ENCODE measurements at regions not wholly inside any gene's neighbourhood (a gene's known extent, or its start where the extent isn't known, plus 50 kb on each side); places are given as distances from the start of the nearest gene placed in this dataset.
"Not testable (repeated sequence)": the region's sequence is repeated elsewhere in the genome, so short reads cannot be mapped to it uniquely, and the experiment has no call there.

DNA sequence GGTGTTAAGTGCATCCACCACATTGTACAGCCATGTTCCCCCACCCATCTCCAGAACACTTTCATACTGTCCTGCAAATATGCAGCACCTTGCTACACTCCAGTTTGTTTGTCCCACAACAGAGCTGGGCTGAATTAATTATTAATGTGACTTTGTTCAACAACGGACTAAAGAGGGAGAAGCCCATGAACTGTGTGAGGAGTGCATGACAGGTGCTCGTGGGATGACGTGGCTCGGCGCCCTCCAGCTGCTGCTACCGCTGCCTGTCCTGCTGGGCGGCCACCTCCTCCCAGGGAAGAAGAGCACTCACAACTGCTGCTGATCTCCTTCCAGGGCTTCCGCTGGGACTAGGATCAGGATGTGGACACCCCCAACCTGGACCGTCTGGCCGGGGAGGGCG lies 111.2 kb upstream of the DEFB108B start:
- DNase-seq (ENCODE audit: low spot score) = not testable (repeated sequence)

DNA sequence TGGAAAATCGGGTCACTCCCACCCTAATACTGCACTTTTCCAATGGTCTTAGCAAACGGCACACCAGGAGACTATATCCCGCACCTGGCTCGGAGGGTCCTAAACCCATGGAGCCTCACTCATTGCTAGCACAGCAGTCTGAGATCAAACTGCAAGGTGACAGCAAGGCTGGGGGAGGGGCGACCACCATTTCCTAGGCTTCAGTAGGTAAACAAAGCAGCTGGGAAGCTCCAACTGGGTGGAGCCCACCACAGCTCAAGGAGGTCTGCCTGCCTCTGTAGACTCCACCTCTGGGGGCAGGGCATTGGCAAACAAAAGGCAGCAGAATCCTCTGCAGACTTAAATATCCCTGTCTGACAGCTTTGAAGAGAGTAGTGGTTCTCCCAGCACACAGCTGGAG lies 109.0 kb upstream of the DEFB108B start:
- not testable (repeated sequence) for DNase-seq (ENCODE audit: low spot score)

DNA sequence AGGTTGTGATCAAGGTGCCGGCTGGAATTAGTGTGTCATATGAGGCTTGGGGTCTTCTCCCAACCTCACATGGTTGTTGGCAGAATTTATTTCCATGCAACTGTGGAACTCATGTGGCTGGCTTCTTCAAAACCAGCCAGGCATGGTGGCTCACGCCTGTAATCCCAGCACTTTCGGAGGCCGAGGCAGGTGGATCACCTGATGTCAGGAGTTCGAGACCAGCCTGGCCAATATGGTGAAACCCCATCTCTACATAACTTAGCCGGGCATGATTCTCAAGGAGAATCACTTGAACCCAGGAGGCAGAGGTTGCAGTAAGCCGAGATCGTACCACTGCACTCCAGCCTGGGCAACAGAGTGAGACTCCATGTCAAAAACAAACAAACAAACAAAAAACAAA lies 102.3 kb upstream of the DEFB108B start:
- DNase-seq (ENCODE audit: low spot score) = not testable (repeated sequence)

DNA sequence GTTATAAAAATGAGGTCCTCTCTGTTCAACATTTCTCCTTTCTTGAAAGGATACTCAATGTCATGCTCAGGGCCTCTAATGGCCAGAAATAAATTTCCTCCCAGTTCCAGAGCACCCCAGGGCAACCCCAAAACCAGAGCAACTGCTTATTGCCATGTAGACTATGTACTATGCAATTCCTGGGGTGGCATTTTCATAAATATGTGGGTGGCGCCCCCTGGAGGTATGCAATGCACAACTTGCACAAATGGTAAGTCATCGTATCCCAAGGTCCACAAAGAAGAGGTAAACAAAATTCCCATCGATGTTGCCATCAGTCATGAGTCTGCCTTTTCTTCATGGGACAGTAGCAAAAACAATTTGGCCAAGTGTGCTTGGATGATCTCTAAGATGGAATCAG lies 98.6 kb upstream of the DEFB108B start:
- DNase-seq (ENCODE audit: low spot score) = not testable (repeated sequence)

DNA sequence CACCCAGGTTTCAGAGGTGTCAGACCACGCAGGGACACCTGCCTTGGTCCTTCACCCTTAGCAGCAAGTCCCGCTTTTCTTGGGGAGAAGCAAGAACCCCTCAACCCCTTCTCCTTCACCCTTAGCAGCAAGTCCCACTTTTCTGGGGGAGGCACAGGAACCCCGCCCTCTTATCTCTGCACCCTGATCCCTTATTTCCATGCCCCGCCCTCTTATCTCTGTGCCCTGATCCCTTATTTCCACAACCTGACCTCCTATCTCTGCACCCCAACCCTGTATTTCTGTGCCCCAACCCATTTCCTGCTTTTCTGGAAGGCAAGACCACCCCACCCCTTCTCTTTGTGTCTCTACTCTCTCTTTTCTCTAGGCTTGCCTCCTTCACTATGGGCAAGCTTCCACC lies 94.7 kb upstream of the DEFB108B start:
- DNase-seq (ENCODE audit: low spot score) = not testable (repeated sequence)

DNA sequence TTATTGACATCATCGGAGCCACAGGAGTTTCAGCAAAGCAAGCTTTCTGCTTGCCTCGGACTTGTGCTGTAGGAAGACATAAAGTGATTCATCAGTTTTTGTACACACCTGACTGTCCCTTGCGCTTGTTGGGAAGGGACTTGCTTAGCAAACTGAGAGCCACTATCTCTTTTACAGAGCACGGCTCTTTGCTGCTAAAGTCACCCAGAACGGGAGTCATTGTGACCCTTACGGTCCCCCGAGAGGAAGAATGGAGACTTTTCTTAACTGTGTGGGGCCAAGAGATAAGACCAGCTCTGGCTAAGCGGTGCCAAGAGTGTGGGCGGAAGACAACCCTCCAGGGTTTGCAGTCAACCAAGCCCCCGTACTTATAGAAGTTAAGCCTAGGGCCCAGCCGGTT lies 89.6 kb upstream of the DEFB108B start:
- DNase-seq (ENCODE audit: low spot score) = not testable (repeated sequence)

DNA sequence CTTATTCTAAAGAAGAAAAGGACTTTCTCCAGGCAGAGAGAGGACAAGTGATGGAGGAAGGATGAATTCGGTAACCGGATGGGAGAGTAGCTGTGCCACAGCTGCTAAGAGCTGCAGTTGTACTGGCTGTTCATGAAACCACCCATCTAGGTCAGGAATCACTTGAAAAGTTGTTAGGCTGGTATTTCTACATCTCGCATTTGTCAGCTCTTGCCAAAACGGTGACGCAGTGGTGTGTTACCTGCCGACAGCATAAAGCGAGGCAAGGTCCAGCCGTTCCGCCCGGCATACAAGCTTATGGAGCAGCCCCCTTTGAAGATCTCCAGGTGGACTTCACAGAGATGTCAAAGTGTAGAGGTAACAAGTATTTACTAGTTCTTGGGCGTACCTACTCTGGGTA lies 87.3 kb upstream of the DEFB108B start:
- DNase-seq (ENCODE audit: low spot score) = not testable (repeated sequence)

DNA sequence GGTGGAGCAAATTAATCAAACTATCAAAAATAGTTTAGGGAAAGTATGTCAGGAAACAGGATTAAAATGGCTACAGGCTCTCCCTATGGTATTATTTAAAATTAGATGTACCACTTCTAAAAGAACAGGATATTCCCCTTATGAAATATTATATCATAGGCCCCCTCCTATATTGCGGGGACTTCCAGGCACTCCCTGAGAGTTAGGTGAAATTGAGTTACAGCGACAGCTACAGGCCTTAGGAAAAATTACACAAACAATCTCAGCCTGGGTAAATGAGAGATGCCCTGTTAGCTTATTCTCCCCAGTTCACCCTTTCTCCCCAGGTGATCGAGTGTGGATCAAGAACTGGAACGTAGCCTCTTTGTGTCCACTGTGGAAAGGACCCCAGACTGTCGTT lies 86.7 kb upstream of the DEFB108B start:
- DNase-seq (ENCODE audit: low spot score) = not testable (repeated sequence)

DNA sequence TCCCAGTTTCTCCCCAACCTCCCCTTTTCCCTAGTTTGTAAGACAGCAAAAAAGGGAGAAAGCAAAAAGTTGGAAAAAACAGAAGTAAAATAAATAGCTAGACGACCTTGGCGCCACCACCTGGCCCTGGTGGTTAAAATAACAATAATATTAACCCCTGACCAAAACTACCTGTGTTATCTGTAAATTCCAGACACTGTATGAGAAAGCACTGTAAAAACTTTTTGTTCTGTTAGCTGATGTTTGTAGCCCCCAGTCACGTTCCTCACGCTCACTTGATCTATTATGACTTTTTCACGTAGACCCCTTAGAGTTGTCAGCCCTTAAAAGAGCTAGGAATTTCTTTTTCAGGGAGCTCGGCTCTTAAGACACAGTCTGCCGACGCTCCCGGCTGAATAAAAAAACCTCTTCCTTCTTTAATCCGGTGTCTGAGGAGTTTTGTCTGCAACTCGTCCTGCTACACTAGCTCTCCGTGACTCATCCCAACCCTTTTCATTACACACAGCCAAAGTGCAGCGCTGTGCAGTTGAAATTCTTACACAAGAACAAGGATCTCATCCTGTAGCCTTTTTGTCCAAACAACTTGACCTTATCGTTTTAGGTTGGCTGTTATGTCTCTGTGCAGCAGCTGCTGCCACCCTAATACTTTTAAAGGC lies 83.9 kb upstream of the DEFB108B start:
- DNase-seq (ENCODE audit: low spot score) = not testable (repeated sequence)

DNA sequence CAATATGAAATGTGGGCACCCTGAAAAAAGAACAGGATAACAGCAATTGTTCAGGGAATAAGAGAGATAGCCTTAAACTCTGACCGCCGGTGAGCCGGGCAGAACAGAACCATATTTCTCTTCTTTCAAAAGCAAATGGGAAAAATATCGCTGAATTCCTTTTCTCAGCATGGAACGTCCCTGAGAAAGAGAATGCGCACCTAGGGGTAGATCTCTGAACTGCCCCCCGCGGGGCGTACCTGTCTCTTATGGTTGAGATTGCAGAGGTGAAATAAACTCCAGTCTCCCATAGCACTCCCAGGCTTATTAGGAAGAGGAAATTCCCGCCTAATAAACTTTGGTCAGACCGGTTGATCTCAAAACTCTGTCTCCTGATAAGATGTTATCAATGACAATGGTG lies 82.1 kb upstream of the DEFB108B start:
- not testable (repeated sequence) for DNase-seq (ENCODE audit: low spot score)

DNA sequence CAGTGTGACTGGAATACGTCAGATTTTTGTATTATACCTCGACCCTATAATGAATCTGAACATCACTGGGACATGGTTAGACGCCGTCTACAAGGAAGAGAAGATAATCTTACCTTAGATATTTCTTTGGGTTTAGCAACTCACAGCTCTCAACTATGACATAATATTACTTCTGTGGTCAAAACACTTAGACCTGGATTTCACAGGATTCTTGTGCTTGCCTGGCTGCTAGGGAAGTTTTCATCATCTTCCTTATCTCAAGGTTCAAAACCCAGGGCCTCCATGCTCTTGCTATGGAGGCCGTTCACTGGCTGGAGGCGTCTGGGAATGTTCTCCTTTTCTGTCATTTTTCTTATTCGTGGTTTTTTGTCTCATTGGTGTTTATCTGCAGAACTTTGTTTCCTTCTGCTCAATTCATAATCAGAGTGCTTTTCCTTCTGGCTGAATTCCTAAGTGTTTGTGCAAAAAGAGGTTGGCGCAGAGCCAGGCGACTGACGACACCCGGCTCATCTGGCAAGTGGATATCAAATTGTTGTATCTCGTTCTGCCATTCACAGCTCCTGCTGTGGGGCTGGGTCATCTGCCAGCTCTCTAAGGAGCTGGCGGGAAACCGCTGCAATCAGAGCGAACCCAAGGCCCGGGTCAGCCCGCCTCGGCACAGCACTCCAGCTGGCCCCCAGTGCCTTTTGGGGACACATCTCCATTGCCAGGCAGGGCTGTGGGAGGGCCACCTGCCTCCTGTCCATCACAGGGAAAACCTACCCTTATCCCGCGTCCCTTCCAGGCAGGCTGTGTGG lies 68.1 kb upstream of the DEFB108B start:
- not testable (repeated sequence) for DNase-seq (ENCODE audit: low spot score)

DNA sequence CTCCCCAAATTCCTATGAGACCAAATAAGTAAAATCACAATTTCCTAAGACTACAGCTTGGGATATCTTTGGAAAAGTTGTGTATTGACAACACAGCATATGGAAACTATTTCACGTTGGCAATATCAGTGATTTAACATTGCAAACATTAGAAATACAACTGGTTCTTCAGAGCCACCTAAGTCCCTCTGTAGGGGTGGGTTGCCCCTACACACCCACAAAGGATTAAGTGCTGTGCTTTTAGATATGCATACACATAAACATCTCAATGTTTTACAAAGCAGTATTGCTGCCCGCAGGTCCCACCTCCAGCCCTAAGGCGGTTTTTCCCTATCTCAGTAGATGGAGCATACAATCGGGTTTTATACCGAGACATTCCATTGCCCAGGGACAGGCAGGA lies 66.0 kb upstream of the DEFB108B start:
- not testable (repeated sequence) for DNase-seq (ENCODE audit: low spot score)

DNA sequence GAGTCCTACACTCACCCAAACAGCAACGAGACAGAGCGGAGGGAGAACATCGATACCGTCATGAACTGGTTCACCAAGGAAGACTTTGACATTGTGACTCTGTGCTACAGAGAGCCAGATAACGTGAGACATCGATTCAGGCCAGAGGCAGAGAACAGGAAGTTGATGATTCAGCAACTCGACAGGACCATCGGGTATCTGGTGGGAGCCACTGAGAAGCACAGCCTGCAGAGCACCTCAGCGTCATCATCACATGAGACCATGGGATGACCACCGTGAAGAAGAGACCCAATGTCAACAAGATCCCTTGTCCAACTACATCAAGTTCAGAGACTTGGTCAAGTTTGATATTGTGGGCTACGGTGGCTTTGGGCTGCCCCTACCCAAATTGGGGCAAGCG lies 60.8 kb upstream of the DEFB108B start:
- not testable (repeated sequence) for DNase-seq (ENCODE audit: low spot score)

DNA sequence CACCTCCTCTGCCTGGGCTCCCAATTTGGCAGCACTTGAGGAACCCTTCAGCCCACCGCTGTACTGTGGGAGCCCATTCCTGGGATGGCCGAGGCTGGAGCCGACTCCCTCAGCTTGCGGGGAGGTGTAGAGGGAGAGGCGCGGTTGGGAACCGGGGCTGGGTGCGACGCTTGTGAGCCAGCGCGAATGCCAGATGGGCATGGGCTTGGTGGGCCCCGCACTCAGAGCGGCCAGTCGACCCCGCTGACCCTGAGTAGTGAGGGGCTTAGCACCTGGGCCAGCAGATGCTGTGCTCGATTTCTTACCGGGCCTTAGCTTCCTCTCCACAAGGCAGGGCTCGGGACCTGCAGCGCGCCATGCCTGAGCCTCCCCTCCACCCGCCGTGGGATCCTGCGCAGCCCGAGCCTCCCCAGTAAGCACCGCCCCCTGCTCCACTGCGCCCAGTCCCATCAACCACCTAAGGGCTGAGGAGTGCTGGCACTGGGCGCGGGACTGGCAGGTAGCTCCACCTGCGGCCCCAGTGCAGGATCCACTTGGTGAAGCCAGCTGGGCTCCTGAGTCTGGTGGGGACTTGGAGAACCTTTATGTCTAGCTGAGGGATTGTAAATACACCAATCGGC lies 58.3 kb upstream of the DEFB108B start:
- DNase-seq (ENCODE audit: low spot score) = no peak

DNA sequence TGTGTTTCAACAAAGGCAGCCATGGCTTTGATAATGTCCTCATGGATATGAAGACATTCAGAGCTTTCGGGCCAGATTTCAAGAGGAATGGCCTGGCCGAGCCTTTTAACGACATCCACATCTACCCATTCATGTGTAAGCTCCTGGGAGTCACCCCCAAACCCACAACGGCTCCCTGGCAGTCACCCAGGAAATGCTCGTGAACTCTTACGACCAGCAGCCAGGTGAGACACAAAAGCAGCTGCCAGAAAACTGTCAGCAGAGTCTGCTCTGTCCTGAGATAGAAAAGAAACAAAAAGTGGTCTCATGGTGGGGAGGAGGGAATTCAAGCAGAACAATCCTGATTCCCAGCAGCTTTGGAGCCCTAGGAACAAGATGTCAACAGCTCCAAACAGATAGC lies 52.9 kb upstream of the DEFB108B start:
- not testable (repeated sequence) for DNase-seq (ENCODE audit: low spot score)

DNA sequence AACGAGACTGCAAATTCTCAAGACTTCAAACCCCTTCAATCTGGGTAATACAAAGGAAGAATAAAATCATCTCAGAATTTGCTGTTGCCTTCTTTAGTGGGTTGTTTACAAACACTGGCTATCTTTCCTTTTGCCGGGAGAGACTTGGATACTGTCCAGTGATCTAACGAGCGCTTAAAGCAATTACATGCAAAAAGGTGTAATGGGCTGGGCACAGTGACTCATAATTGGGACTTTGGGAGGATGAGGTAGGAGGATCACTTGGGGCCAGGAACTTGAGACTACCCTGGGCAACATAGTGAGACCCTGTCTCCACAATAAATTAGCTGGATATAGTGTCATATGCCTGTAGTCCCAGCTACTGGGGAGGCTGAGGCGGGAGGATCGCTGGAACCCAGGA lies 52.2 kb upstream of the DEFB108B start:
- not testable (repeated sequence) for DNase-seq (ENCODE audit: low spot score)

DNA sequence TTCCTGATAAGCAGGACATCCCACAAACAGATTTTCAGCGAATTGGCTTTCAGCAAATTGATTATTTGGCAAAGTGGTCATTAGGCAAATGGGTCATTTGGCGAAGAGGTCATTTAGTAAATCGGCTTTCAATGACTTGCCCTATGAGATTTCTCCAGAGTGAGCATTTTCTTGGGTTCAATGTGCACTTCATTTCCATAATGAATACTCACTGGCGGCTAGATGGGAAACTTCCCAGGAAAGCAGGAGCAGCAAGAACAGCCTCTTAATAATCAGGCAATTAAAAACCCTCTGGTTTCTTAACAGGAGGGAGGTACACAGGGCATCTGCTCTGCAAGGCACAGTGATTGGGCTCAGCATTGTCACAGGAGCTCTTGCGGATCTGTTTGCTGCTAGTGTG lies 51.5 kb upstream of the DEFB108B start:
- not testable (repeated sequence) for DNase-seq (ENCODE audit: low spot score)

DNA sequence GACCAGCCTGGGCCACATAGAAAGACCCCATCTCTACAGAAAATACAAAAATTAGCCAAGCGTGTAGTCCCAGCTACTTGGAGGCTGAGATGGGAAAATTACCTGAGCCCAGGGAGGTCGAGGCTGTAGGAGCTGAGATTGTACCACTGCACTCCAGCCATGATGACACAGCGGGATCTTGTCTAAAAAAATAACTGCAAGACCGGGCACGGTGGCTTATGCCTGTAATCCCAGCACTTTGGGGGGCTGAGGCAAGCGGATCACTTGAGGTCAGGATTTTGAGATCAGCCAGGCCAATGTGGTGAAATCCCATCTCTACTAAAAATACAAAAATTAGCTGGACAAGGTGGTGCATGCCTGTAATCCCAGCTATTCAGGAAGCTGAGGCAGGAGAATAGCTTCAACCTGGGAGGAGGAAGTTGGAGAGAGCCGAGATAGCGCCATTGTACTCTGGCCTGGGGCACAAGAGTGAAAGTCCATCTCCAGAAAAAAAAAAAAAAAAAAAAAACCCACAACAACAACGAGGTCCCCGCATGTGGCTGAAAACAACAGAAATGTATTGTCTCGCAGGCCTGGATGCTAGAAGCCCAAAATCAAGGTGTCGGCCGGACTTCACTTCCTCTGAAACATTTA lies 50.7 kb upstream of the DEFB108B start:
- DNase-seq (ENCODE audit: low spot score) = not testable (repeated sequence)

DNA sequence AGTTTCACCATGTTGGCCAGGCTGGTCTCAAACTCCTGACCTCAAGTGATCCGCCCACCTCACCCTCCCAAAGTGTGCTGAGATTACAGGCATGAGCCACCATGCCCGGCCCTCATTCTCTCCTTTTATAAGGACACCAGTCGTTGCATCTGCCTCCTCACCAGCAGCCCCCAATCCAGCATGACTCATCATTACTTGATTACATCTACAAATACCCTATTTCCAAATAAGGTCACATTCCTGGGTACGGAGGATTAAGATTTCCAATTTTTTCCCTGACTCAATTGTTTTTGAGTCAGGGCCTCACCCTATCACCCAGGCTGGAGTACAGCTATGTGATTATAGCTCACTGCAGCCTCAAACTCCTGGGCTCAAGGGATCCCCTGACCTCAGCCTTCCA lies 49.8 kb upstream of the DEFB108B start:
- not testable (repeated sequence) for DNase-seq (ENCODE audit: low spot score)

Measured in NAMALWA (cell line).